Smooth muscle cell (in vitro differentiated cells): ENCODE measurements at regions not wholly inside any gene's neighbourhood (a gene's known extent, or its start where the extent isn't known, plus 50 kb on each side); places are given as distances from the start of the nearest gene placed in this dataset.

Experiments used
- DNase-seq: peaks from one replicate; lab custom pipeline; 2025; ENCODE audit not compliant: unreplicated experiment; lab: John Stamatoyannopoulos, UW
- H2AFZ ChIP-seq: fragments of 200-600 bp; sonication (generic); 2 replicates; pipeline ENCODE4 v1.6.0; 2016; ENCODE audit warnings: antibody characterized with exemption, low read depth, mild to moderate bottlenecking
- H3F3A ChIP-seq: fragments of 200-600 bp; sonication (generic); 2 replicates; pipeline ENCODE4 v1.6.0; 2017; ENCODE audit warnings: antibody characterized with exemption, low read depth
- H3K27ac ChIP-seq: fragments of 200-600 bp; sonication (generic); 2 replicates; pipeline ENCODE4 v1.5.1; 2016; ENCODE audit warnings: low read depth, mild to moderate bottlenecking
- H3K27me3 ChIP-seq: fragments of 200-600 bp; sonication (generic); 2 replicates; pipeline ENCODE4 v1.6.1; 2016; ENCODE audit warnings: low read depth, mild to moderate bottlenecking
- H3K36me3 ChIP-seq: fragments of 200-600 bp; sonication (generic); 2 replicates; pipeline ENCODE4 v1.5.1; 2016; ENCODE audit warnings: low read depth
- H3K4me1 ChIP-seq: fragments of 200-600 bp; sonication (generic); 2 replicates; pipeline ENCODE4 v1.5.1; 2016; ENCODE audit warnings: low read depth
- H3K4me2 ChIP-seq: fragments of 200-600 bp; sonication (generic); 2 replicates; pipeline ENCODE4 v1.6.0; 2016; ENCODE audit warnings: mild to moderate bottlenecking
- H3K4me3 ChIP-seq: fragments of 200-600 bp; sonication (generic); 2 replicates; pipeline ENCODE4 v1.5.1; 2016; ENCODE audit warnings: mild to moderate bottlenecking
- H3K79me2 ChIP-seq: fragments of 200-600 bp; sonication (generic); 2 replicates; pipeline ENCODE4 v1.6.0; 2016; ENCODE audit warnings: low read depth, mild to moderate bottlenecking
- H3K9ac ChIP-seq: fragments of 200-600 bp; sonication (generic); 2 replicates; pipeline ENCODE4 v1.6.0; 2016; ENCODE audit warnings: low read depth
- H3K9me3 ChIP-seq: fragments of 200-600 bp; sonication (generic); replicated peaks from 2 replicates; pipeline ENCODE4 v1.5.1; 2016; ENCODE audit warnings: low read depth
- H4K20me1 ChIP-seq: fragments of 200-600 bp; sonication (generic); 2 replicates; pipeline ENCODE4 v1.6.0; 2016; ENCODE audit warnings: low read depth
- CTCF ChIP-seq: fragments of 200-600 bp; sonication (generic); IDR thresholded peaks from 2 replicates; pipeline ENCODE4 v1.5.1; 2017; ENCODE audit warnings: borderline replicate concordance, mild to moderate bottlenecking, antibody characterized with exemption; ENCODE audit not compliant: insufficient read depth, poor library complexity, severe bottlenecking
- WGBS: methylation state at CpG from one replicate; pipeline ENCODE4 v1.1.7; 2016; ENCODE audit warnings: low lambda C conversion rate; 5-methylcytosine and 5-hydroxymethylcytosine counted together

DNA sequence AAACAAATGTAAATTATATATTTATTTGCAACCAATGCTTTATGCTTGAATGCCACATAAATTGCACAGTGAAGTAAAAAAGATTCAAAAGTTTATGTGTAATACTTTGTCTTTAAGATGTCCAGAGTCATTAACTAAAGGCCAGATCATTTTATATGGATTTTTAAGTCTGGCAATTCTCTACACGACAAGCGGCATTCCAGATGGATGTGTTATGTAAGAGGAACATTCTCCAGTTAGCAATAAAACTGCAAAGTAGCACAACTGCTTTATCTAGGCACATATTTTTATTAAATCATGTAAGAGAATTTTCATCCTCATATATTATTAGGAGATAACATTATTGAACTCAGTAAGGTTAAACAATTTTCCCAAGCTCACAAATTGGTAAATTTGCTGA, 1717.7 kb upstream of the SEL1L start:
- Histone ChIP-seq H3K4me1 (no peaks in the 10 kb centered on the region), H3K9me3 (no peaks in the 10 kb centered on the region), H3K9ac (no peak overlapping the region), H3K27me3 (no peaks in the 10 kb centered on the region), H3F3A (no peaks in the 10 kb centered on the region), H2AFZ (no peak overlapping the region), H3K4me3 (no peak overlapping the region), H4K20me1 (no peaks in the 10 kb centered on the region), H3K36me3 (no peaks in the 10 kb centered on the region), H3K4me2 (peak overlapping the region; percentile 32), H3K79me2 (no peaks in the 10 kb centered on the region), H3K27ac (peak overlapping the region; percentile 18)
- TF ChIP-seq CTCF: no peak
- no peak for DNase-seq
- 11% methylated on average over 2 of the region's 2 CpGs for WGBS

DNA sequence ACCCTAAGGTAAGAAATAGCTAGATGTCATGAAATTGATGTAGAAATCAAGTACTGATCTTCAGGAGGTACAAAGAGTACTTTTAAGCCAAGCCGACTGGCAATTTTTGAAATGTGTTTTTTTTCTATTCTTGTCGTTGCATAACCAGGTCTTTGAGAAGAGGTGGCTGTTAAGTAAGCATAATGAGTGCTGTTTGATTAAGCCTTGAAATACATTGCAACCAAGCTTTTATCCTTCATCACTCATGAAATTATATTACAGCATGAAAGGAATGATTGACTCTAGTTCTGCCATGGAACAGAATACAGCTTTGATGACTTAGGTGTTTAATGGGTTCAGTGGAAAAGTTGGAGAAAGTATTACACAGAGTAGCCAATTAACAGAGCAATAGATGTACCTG, 1720.2 kb upstream of the SEL1L start:
- no peaks in the 10 kb centered on the region for H3K4me1 ChIP-seq
- no peaks in the 10 kb centered on the region for H3F3A ChIP-seq
- no peaks in the 10 kb centered on the region for H3K36me3 ChIP-seq
- H3K79me2 ChIP-seq: no peaks in the 10 kb centered on the region
- TF ChIP-seq CTCF: no peak
- no peak for DNase-seq
- WGBS: 97% methylated on average over 2 of the region's 2 CpGs
- no peaks in the 10 kb centered on the region for H4K20me1 ChIP-seq
- H3K9ac ChIP-seq: no peak overlapping the region
- H3K4me3 ChIP-seq: no peak overlapping the region
- no peak overlapping the region for H3K4me2 ChIP-seq
- no peaks in the 10 kb centered on the region for H3K27me3 ChIP-seq
- no peak overlapping the region for H2AFZ ChIP-seq
- H3K9me3 ChIP-seq: no peaks in the 10 kb centered on the region
- H3K27ac ChIP-seq: no peak overlapping the region

DNA sequence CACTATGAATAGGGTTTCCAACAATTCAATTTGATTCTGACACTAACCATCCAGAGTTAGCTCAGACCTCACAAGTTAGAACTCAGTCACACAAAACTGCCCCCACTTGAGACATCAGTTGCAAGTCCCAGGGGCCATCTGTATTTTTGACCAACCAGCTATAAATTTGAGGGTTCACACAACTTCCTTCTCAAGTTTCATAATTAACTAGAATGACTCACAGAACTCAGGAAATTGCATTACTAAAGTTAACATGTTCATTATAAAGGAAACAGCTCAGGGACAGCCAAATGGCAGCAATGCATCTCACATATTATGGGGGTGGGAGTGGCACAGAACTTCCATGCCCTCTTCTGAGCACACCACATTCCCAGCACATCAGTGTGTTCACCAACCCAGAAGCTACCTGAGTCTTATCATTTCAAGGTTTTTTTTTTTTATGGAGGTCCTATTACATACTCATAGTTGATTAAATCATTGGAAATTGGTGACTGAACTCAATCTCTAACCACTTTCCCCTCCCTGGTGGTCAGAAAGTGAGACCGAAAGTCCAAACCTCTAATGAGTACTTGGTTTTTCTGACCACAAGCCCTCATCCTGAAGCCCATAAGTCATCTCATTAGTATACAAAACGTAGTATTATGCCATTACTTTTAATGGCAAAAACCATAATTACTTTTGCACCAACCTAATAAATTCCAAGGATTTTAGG, 1721.5 kb upstream of the SEL1L start:
- Histone ChIP-seq H3K9ac (no peak overlapping the region), H3K4me3 (no peak overlapping the region), H3K27me3 (no peaks in the 10 kb centered on the region), H3K4me2 (no peak overlapping the region), H3F3A (no peaks in the 10 kb centered on the region), H3K9me3 (no peaks in the 10 kb centered on the region), H3K27ac (no peak overlapping the region), H3K36me3 (no peaks in the 10 kb centered on the region), H3K4me1 (no peaks in the 10 kb centered on the region), H3K79me2 (no peaks in the 10 kb centered on the region), H2AFZ (no peak overlapping the region), H4K20me1 (no peaks in the 10 kb centered on the region)
- TF ChIP-seq CTCF: no peak
- no peak for DNase-seq
- 83% methylated on average over 2 of the region's 2 CpGs for WGBS

DNA sequence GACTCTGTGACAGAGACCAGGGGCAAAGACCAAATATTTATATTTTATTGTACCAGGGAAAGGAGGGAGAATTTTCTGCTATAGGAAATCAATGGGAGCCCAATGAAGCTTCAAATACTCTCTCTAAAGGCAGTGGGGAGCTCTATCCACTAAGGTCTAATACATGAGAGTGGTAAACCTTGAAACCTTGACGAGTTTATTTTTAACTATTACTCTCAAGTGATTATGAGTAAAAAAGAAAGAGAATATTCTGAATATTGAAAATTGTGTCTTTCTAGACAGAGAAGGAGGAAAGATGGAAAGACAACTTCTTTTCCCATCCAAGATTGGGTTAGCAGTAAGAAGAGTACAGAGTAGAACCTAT, 1722.1 kb upstream of the SEL1L start:
- H2AFZ ChIP-seq: no peak overlapping the region
- no peaks in the 10 kb centered on the region for H3K9me3 ChIP-seq
- no peak for DNase-seq
- no peak overlapping the region for H3K9ac ChIP-seq
- WGBS: 97% methylated on average over 1 of the region's 1 CpG
- no peaks in the 10 kb centered on the region for H3K36me3 ChIP-seq
- no peaks in the 10 kb centered on the region for H3K79me2 ChIP-seq
- no peaks in the 10 kb centered on the region for H4K20me1 ChIP-seq
- H3F3A ChIP-seq: no peaks in the 10 kb centered on the region
- no peak for TF ChIP-seq CTCF
- H3K4me3 ChIP-seq: no peak overlapping the region
- H3K4me2 ChIP-seq: no peak overlapping the region
- H3K4me1 ChIP-seq: no peaks in the 10 kb centered on the region
- no peak overlapping the region for H3K27ac ChIP-seq
- no peaks in the 10 kb centered on the region for H3K27me3 ChIP-seq
